Fibroblast of pulmonary artery (primary cell): ENCODE measurements at regions not wholly inside any gene's neighbourhood (a gene's known extent, or its start where the extent isn't known, plus 50 kb on each side); places are given as distances from the start of the nearest gene placed in this dataset.

Experiments
- DNase-seq: peaks from one replicate; pipeline ENCODE4 v3.0.0-alpha.2; 2010; ENCODE audit warnings: low read depth
- H3K4me3 ChIP-seq: replicated peaks from 2 replicates; pipeline ENCODE4 v1.5.1; 2011; ENCODE audit warnings: low read depth, mild to moderate bottlenecking, control low read depth, low read length, moderate library complexity
- TF ChIP-seq, protein P1 (sequence below): IDR thresholded peaks from 2 replicates; pipeline ENCODE4 v1.5.1; 2011; ENCODE audit warnings: mild to moderate bottlenecking, control low read depth, low read length, inconsistent platforms; ENCODE audit errors: missing control alignments

DNA sequence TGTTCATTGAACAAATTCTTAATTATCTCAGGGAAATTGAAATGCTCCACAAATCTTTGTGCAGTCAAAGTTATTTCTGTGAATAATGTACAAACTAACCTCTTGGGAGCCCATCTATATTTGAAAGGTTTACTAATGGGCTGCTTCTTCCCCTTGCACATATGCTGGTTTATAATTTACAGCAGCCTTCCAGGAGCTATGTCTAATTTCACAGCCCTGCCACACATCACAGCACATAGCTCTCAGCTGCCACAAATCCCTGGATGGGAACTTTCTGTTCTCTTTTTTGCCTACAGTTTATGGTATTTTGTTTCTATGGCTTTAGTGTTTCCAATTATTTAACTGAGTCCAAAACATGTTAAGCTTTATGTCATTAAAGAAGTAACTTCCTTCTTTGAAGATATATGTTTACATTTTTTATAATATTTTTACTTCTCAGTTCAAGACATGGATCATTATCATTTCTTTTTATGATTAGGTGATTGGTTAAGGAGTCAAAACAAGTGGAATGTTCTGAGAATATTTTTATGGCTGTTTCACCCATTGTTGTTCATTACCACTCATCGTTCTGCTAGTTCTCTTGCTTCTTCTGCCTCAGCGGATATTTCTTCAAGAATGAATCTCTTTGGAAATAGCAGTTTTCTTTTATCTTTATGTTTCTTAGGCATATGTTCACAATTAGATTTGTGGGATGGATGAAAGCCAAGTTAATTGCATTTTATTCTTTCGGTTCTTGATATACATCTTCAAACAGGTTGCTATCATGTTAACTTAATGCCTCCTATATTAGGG lies 475.6 kb upstream of the MIS18BP1 start:
- TF ChIP-seq, protein P1, sequence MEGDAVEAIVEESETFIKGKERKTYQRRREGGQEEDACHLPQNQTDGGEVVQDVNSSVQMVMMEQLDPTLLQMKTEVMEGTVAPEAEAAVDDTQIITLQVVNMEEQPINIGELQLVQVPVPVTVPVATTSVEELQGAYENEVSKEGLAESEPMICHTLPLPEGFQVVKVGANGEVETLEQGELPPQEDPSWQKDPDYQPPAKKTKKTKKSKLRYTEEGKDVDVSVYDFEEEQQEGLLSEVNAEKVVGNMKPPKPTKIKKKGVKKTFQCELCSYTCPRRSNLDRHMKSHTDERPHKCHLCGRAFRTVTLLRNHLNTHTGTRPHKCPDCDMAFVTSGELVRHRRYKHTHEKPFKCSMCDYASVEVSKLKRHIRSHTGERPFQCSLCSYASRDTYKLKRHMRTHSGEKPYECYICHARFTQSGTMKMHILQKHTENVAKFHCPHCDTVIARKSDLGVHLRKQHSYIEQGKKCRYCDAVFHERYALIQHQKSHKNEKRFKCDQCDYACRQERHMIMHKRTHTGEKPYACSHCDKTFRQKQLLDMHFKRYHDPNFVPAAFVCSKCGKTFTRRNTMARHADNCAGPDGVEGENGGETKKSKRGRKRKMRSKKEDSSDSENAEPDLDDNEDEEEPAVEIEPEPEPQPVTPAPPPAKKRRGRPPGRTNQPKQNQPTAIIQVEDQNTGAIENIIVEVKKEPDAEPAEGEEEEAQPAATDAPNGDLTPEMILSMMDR = no peak
- no peak for DNase-seq

DNA sequence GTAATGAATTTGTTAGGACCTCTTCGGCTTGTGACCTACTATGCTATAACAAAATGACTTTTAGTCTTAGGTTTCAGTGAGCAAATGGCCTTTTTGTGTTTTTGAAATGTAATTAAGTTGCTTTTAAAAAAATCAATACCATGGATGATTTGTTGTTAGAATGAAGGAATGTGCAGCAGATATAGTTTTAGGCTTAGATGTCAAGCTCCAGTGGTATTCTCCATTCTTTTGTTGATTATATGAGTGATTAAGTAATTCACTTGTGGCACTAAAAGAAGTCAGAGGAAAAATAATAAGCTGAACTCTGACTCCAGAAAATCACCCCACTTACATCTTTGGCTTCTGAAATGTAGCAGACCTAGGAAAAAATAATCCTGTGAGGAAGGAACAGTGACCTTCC lies 474.1 kb upstream of the MIS18BP1 start:
- no peak for DNase-seq
- H3K4me3 ChIP-seq = no peak overlapping the region
- TF ChIP-seq, protein P1 = no peak

More for the DNA sequence above, 475.6 kb upstream of the MIS18BP1 start:
- no peak overlapping the region for H3K4me3 ChIP-seq

DNA sequence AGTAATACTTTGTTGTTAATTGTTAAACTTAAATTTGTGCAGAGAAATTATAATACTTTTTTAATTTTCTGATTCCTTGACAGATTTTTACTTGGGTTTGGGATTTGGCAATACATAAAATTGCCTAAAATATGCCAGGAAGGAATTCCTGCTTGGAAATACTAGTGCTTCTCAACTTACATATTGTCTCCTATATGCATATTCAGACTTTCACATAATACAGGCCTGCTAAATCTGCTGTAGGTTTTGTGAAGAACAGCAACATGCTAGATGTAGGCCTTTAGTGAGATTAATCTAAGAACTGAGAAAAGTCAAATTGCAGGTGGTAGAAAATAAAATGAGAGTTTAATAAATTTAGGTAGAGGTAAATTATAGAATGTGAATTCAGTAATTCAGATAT lies 468.5 kb upstream of the MIS18BP1 start:
- no peak for DNase-seq
- H3K4me3 ChIP-seq = no peak overlapping the region
- TF ChIP-seq, protein P1 = no peak

DNA sequence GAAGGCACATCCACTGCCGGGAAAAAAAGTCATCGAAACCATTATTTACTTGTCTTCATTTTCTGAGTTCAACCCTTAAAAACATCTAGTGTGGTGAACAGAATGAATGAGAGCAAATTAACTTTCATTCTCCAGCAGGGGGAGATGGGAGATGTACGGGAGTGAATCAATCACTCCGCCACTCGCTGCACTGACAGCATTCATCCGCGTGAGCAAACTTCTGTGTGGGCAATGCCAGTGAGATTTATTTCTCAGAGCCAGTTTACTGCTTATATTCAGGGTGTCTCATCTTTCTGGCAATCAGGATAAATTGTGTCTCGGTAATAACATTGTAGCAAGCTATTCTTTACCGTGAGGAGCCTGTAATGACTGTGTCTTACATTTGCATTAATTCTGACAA lies 463.6 kb upstream of the MIS18BP1 start:
- no peak overlapping the region for H3K4me3 ChIP-seq
- TF ChIP-seq, protein P1 = no peak
- DNase-seq = no peak

DNA sequence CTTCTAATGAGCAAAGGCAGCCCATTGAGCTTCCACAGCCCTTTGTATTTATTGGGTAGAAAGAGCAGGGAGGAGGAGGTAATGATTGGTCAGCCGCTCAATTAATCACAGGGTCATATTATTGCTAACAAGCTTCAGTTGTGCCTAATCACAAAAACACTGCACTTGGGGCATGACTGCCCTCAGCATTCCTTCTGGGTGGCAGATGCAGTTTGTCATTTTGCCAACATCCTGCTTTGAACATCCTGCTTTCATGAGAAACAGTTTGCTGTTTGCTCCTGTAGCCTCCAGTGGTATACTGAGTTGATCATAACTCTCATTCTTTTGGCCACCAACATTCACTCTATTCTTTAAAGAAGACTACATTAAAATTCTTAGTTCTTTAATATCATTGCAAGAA lies 462.9 kb upstream of the MIS18BP1 start:
- H3K4me3 ChIP-seq = no peak overlapping the region
- DNase-seq = no peak
- TF ChIP-seq, protein P1 = no peak

DNA sequence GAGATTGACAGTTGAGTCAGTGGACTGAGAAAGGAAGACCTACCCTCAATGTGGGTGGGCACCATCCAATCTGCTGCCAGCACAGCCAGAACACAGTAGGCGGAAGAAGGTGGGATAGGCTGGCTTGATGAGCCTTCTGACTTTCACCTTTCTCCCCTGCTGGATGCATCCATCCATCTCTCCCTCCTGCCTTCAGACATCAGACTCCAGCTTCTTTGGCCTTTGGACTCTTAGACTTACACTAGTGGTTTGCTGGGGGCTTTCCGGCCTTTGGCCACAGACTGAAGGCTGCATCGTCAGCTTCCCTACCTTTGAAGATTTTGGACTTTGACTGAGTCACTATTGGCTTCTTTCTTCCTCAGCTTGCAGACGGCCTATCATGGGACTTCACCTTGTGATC lies 456.5 kb upstream of the MIS18BP1 start:
- TF ChIP-seq, protein P1 = no peak
- no peak overlapping the region for H3K4me3 ChIP-seq
- no peak for DNase-seq
